Mesenchymal stem cell (in vitro differentiated cells and primary cell): ENCODE measurements at regions not wholly inside any gene's neighbourhood (a gene's known extent, or its start where the extent isn't known, plus 50 kb on each side); places are given as distances from the start of the nearest gene placed in this dataset.

Source experiments
- DNase-seq: peaks from one replicate; pipeline ENCODE4 v3.0.0-alpha.2; 2013
- H2AFZ ChIP-seq: one replicate; pipeline ENCODE4 v1.6.1; 2013; ENCODE audit warnings: low read depth, mild to moderate bottlenecking, control low read depth, inconsistent platforms, low read length, moderate library complexity
- H2AK5ac ChIP-seq: 2 replicates; pipeline ENCODE4 v1.6.1; 2013; ENCODE audit warnings: low read length, moderate library complexity, mild to moderate bottlenecking, inconsistent platforms; ENCODE audit not compliant: severe bottlenecking
- H2BK120ac ChIP-seq: one replicate; pipeline ENCODE4 v1.6.1; 2013; ENCODE audit warnings: low read depth, mild to moderate bottlenecking, inconsistent platforms, low read length, moderate library complexity
- H2BK12ac ChIP-seq, 2 experiments: one replicate each; pipeline ENCODE4 v1.6.1; 2013; ENCODE audit warnings: inconsistent platforms in 2 of 2, low read length in 2 of 2, mild to moderate bottlenecking in 2 of 2, moderate library complexity in 2 of 2, control low read depth in 1 of 2
- H2BK15ac ChIP-seq: one replicate; pipeline ENCODE4 v1.6.1; 2013; ENCODE audit warnings: mild to moderate bottlenecking, low read depth, inconsistent platforms; ENCODE audit not compliant: poor library complexity, severe bottlenecking
- H2BK5ac ChIP-seq: 2 replicates; pipeline ENCODE4 v1.6.1; 2013; ENCODE audit warnings: low read depth, mild to moderate bottlenecking, low read length, control low read depth, inconsistent platforms; ENCODE audit not compliant: poor library complexity, severe bottlenecking
- H3K14ac ChIP-seq, 2 experiments: one replicate each; pipeline ENCODE4 v1.6.1; 2013; ENCODE audit warnings: inconsistent platforms in 2 of 2, low read length in 2 of 2, control low read depth in 1 of 2, mild to moderate bottlenecking in 1 of 2, moderate library complexity in 1 of 2
- H3K18ac ChIP-seq, 2 experiments: one replicate each; pipeline ENCODE4 v1.6.1; 2013; ENCODE audit warnings: inconsistent platforms in 2 of 2, low read length in 2 of 2, control low read depth in 1 of 2, low read depth in 1 of 2, mild to moderate bottlenecking in 1 of 2
- H3K23ac ChIP-seq, 2 experiments: one replicate each; pipeline ENCODE4 v1.6.1; 2013; ENCODE audit warnings: inconsistent platforms in 2 of 2, low read length in 2 of 2, mild to moderate bottlenecking in 2 of 2, moderate library complexity in 2 of 2, control low read depth in 1 of 2
- H3K27ac ChIP-seq: 2 replicates; pipeline ENCODE4 v1.5.1; 2013; ENCODE audit warnings: mild to moderate bottlenecking, moderate library complexity, low read length, control low read depth, inconsistent platforms; ENCODE audit not compliant: poor library complexity, severe bottlenecking
- H3K27me3 ChIP-seq, 2 experiments: 2 replicates each; pipeline versions ENCODE4 v1.6.1 to v1.7.0; 2013; ENCODE audit warnings: low read length in 2 of 2, mild to moderate bottlenecking in 2 of 2, moderate library complexity in 2 of 2, control low read depth in 1 of 2, inconsistent platforms in 1 of 2; ENCODE audit not compliant: control insufficient read depth in 1 of 2, insufficient read depth in 1 of 2
- H3K36me3 ChIP-seq, 2 experiments: 2 replicates each; pipeline versions ENCODE4 v1.6.1 to v1.7.0; 2013; ENCODE audit warnings: low read length in 2 of 2, control low read depth in 1 of 2, inconsistent platforms in 1 of 2, low read depth in 1 of 2, mild to moderate bottlenecking in 1 of 2; ENCODE audit not compliant: insufficient read depth in 2 of 2, control insufficient read depth in 1 of 2
- H3K4ac ChIP-seq, 2 experiments: one replicate each; pipeline ENCODE4 v1.6.1; 2013; ENCODE audit warnings: inconsistent platforms in 2 of 2, low read length in 2 of 2, mild to moderate bottlenecking in 2 of 2, moderate library complexity in 2 of 2, control low read depth in 1 of 2, low read depth in 1 of 2
- H3K4me1 ChIP-seq: 2 replicates; pipeline ENCODE4 v1.6.1; 2013; ENCODE audit warnings: low read depth, low read length, control low read depth; ENCODE audit not compliant: control insufficient read depth, insufficient read depth
- H3K4me2 ChIP-seq: 2 replicates; pipeline ENCODE4 v1.6.1; 2013; ENCODE audit warnings: low read length, mild to moderate bottlenecking, inconsistent platforms; ENCODE audit not compliant: poor library complexity, severe bottlenecking
- H3K4me3 ChIP-seq, 2 experiments: 2 replicates each; pipeline versions ENCODE4 v1.5.1 to v1.7.0; 2013; ENCODE audit warnings: low read length in 2 of 2, mild to moderate bottlenecking in 2 of 2, control low read depth in 1 of 2, low read depth in 1 of 2; ENCODE audit not compliant: insufficient read depth in 1 of 2
- H3K79me1 ChIP-seq: replicated peaks from 2 replicates; pipeline ENCODE4 v1.6.1; 2013; ENCODE audit warnings: mild to moderate bottlenecking, control low read depth, low read length, inconsistent platforms; ENCODE audit not compliant: poor library complexity, severe bottlenecking
- H3K9ac ChIP-seq: 2 replicates; pipeline ENCODE4 v1.7.0; 2013; ENCODE audit warnings: mild to moderate bottlenecking, low read length, moderate library complexity
- H3K9me3 ChIP-seq: 2 replicates; pipeline ENCODE4 v1.7.0; 2013; ENCODE audit warnings: mild to moderate bottlenecking, low read length; ENCODE audit not compliant: control insufficient read depth
- H4K8ac ChIP-seq: one replicate; pipeline ENCODE4 v1.6.1; 2013; ENCODE audit warnings: inconsistent platforms, mild to moderate bottlenecking, low read length, moderate library complexity
- H4K91ac ChIP-seq: one replicate; pipeline ENCODE4 v1.6.1; 2013; ENCODE audit warnings: mild to moderate bottlenecking, low read length, inconsistent platforms
- WGBS: methylation state at CpG from one replicate; pipeline ENCODE4 v1.1.7; 2013; ENCODE audit warnings: mixed read lengths; 5-methylcytosine and 5-hydroxymethylcytosine counted together

DNA sequence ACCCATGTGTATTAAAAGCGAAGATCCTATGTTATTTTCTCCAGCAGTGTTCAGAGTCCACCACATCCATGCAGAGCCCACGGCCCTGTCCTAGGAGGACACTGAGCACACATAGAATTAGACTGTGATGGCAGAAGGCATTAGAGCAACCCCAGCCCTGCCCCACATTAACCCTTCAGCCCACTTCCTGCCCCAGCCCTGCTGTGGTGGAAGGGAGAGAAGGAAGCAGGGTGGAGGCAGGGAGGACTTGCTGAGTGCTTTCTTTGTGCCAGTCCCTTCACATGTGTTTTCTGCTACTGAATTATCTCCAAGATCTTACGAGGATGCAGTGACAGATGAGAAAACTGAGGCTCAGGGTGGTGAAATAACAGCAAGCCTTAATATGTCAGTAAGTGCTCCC is 339.0 kb downstream of the SMAD2 start:
- no peak overlapping the region for H2BK15ac ChIP-seq
- no peak for DNase-seq
- H3K9me3 ChIP-seq, result peaks cover 3% of the 10 kb centered on the region
- no peak overlapping the region for H3K4ac ChIP-seq
- H3K14ac ChIP-seq, result no peak overlapping the region
- no peak overlapping the region for H3K23ac ChIP-seq
- H2BK5ac ChIP-seq, result no peak overlapping the region
- no peak overlapping the region for H4K91ac ChIP-seq
- H3K27ac ChIP-seq, result no peak overlapping the region
- no peak overlapping the region for H3K9ac ChIP-seq
- H2AK5ac ChIP-seq, result no peak overlapping the region
- no peak overlapping the region for H4K8ac ChIP-seq
- H3K4me2 ChIP-seq, result no peak overlapping the region
- H2AFZ ChIP-seq, result no peak overlapping the region
- no peak overlapping the region for H3K18ac ChIP-seq
- no peak overlapping the region for H2BK12ac ChIP-seq
- H3K79me1 ChIP-seq, result no peaks in the 10 kb centered on the region
- H3K36me3 ChIP-seq, result no peaks in the 10 kb centered on the region
- H3K4me3 ChIP-seq, result no peak overlapping the region
- 78% methylated on average over 2 of the region's 3 CpGs for WGBS
- H2BK120ac ChIP-seq, result no peak overlapping the region
- no peaks in the 10 kb centered on the region for H3K4me1 ChIP-seq
- peaks cover 0 to 48% of the 10 kb centered on the region in 2 experiments for H3K27me3 ChIP-seq

DNA sequence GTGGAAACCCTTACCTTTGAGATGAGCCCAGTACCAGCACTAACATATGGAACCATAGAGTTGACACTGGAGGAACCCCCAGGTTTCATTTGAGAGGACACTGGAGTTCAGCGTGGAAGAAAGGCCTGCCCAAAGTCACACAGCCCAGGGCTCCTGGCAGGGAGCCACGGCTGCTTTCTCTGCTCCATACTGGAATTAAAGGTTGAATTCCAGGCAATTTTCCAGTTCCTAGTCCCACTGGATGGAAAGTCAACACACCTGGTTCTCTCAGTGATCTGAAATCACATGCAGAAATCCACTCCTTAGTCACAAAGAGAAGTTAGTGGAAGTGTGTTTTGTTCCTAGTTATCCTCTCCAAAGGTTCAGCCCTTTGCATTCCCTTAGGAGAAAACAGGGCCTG is 336.1 kb upstream of the SKOR2 start:
- no peaks in the 10 kb centered on the region for H3K4me1 ChIP-seq
- no peak overlapping the region for H3K9ac ChIP-seq
- no peak overlapping the region for H3K4ac ChIP-seq
- no peak overlapping the region for H2BK120ac ChIP-seq
- H4K8ac ChIP-seq, result no peak overlapping the region
- no peak overlapping the region for H2BK15ac ChIP-seq
- H3K23ac ChIP-seq, result no peak overlapping the region
- whole genome bisulfite sequencing, result 80% methylated on average over 2 of the region's 2 CpGs
- H2BK5ac ChIP-seq, result no peak overlapping the region
- H4K91ac ChIP-seq, result no peak overlapping the region
- H3K79me1 ChIP-seq, result no peaks in the 10 kb centered on the region
- no peak overlapping the region for H3K4me3 ChIP-seq
- no peak overlapping the region for H2BK12ac ChIP-seq
- H3K4me2 ChIP-seq, result no peak overlapping the region
- peaks cover 0 to 17% of the 10 kb centered on the region in 2 experiments for H3K27me3 ChIP-seq
- no peaks in the 10 kb centered on the region for H3K36me3 ChIP-seq
- no peak overlapping the region for H2AK5ac ChIP-seq
- no peak overlapping the region for H3K27ac ChIP-seq
- H2AFZ ChIP-seq, result no peak overlapping the region
- H3K14ac ChIP-seq, result no peak overlapping the region
- H3K9me3 ChIP-seq, result no peaks in the 10 kb centered on the region
- no peak for DNase-seq
- H3K18ac ChIP-seq, result no peak overlapping the region

DNA sequence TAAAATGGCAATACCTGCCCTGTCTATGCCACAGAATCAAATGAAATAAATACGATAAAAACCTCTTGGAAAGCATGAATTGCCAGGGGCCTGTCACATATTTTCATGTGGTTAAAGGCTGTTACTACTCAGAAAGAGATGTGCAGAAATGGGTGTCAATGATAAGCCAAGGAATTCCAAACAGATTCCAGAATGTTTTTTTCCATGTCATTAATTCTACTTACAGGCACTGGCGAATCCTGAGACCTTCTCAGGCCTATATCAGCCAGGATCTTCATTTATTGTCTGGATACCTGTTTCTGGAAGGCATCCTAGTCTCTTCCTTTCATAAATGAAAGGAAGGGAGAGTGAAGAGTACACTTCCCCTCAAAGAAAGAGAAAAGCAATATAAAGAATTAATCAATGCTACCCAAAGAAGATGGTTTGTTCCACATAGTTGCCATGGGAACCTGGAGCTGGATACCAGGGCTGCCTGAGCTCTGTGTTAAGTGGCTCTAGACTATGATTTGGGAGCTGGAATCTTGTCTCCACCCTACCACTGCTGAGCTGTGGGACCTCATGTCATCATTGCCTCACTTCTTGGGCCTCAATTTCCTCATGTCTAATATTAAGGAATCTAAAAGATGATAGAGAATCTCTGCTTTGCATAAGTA is 335.1 kb upstream of the SKOR2 start:
- Histone ChIP-seq H2BK15ac (no peak overlapping the region), H3K27ac (no peak overlapping the region)

DNA sequence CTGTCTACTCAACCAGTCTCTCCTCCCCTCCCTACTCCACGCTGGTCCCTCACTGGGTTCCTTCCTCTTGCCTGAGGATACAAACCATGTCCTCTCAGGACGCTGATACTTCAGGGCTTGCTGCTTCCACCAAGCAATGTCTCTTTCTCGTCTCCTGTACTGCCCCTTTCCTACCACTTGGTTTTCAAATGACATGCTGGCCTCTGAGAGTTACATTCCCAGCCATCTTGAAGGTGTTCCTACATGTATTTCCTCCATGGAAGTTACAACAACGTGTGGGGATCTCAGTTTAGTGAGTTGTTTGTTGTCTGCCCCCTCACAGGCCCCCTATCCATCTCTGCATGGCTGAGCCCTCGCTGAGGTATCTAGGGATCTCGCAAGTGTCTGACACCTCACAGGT is 334.5 kb upstream of the SKOR2 start:
- Histone ChIP-seq H4K8ac (no peak overlapping the region), H2BK12ac (no peak overlapping the region), H2AFZ (no peak overlapping the region), H3K27ac (no peak overlapping the region), H3K4me3 (no peak overlapping the region), H2BK120ac (no peak overlapping the region), H3K14ac (no peak overlapping the region), H3K4me1 (no peaks in the 10 kb centered on the region), H3K9me3 (no peaks in the 10 kb centered on the region), H3K79me1 (no peaks in the 10 kb centered on the region), H3K4me2 (no peak overlapping the region), H2AK5ac (no peak overlapping the region), H2BK15ac (no peak overlapping the region), H2BK5ac (no peak overlapping the region), H3K27me3 (peaks cover 0 to 4% of the 10 kb centered on the region in 2 experiments), H3K36me3 (no peaks in the 10 kb centered on the region), H4K91ac (no peak overlapping the region), H3K9ac (no peak overlapping the region), H3K4ac (no peak overlapping the region), H3K23ac (no peak overlapping the region), H3K18ac (no peak overlapping the region)
- DNase-seq, result no peak
- WGBS, result 60% methylated on average over 6 of the region's 6 CpGs

More for the DNA sequence above, 335.1 kb upstream of the SKOR2 start:
- H3K4me2 ChIP-seq, result no peak overlapping the region
- no peak overlapping the region for H2BK12ac ChIP-seq
- H3K4me3 ChIP-seq, result no peak overlapping the region
- no peak overlapping the region for H3K23ac ChIP-seq
- H3K4me1 ChIP-seq, result no peaks in the 10 kb centered on the region
- H4K91ac ChIP-seq, result no peak overlapping the region
- no peaks in the 10 kb centered on the region for H3K9me3 ChIP-seq
- H3K4ac ChIP-seq, result no peak overlapping the region
- H3K27me3 ChIP-seq, result peaks cover 0 to 8% of the 10 kb centered on the region in 2 experiments
- no peak overlapping the region for H3K14ac ChIP-seq
- no peak overlapping the region for H2BK5ac ChIP-seq
- no peak overlapping the region for H2AFZ ChIP-seq
- DNase-seq, result no peak
- no peak overlapping the region for H2BK120ac ChIP-seq
- H3K9ac ChIP-seq, result no peak overlapping the region
- no peaks in the 10 kb centered on the region for H3K36me3 ChIP-seq
- no peak overlapping the region for H3K18ac ChIP-seq
- no peak overlapping the region for H2AK5ac ChIP-seq
- no peak overlapping the region for H4K8ac ChIP-seq
- 67% methylated on average over 1 of the region's 2 CpGs for WGBS
- H3K79me1 ChIP-seq, result no peaks in the 10 kb centered on the region
